Activated CD8-positive, alpha-beta memory T cell treated with anti-CD3 and anti-CD28 coated beads, Interleukin-2, amount 50 U/mL, for 48 hours (primary cell): ENCODE measurements at regions not wholly inside any gene's neighbourhood (a gene's known extent, or its start where the extent isn't known, plus 50 kb on each side); places are given as distances from the start of the nearest gene placed in this dataset.

Experiments used
- DNase-seq: peaks from one replicate; pipeline ENCODE4 v3.0.0-alpha.2; 2020

GRCh38 chr18:56210520-56210919, 427.9 kb downstream of the TXNL1 start:
- no peak for DNase-seq

DNA sequence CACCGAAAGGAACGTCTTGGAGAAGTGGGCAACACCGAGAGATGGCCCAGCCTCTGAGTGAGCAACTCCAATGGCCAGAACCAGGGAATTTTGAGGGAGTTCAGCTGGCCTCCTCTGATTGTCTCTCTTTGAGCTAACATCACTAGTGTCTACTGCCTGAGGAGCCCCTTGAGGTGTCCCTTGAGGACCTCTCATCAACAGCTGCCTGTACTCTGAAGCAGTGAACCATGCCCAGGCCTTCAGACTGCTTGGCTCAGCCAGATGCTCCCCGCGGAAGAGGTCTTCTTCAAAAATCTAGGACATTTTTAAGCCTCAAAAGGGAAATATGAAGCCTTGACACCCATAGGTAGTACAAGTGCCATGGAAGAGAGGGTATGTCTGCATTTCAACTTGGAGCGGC, 430.4 kb downstream of the TXNL1 start:
- no peak for DNase-seq

- no peak for DNase-seq
Measured at GRCh38 chr18:56204052-56204451, 434.3 kb downstream of the TXNL1 start.

GRCh38 chr18:56202678-56203077, 435.7 kb downstream of the TXNL1 start:
- no peak for DNase-seq

DNA sequence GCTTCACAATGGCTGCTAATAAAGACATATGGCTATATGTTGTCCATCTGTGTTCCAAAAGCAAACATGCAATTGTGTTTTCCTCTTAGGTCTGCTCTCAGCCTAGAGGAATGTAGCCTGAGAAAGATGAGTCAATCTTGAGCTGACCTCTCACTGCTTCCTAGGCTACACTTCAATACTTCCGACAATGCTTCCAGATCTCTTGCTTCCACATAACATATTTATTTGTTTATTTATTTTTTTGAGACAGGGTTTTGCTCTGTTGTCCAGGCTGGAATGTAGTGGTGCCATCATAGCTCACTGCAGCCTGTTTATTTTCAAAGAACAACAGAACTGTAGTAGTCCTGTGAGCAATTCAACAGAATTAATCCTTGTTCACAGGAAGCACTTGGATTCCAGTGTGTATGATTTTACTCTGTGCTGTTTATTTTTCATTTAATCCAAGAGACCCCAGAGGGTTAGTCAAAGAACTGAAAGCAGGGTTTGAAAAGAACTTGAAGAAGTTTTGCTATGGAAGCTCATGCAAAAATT, 437.9 kb downstream of the TXNL1 start:
- no peak for DNase-seq

- DNase-seq: no peak
Measured at GRCh38 chr18:56199580-56200330, 438.6 kb downstream of the TXNL1 start.

DNA sequence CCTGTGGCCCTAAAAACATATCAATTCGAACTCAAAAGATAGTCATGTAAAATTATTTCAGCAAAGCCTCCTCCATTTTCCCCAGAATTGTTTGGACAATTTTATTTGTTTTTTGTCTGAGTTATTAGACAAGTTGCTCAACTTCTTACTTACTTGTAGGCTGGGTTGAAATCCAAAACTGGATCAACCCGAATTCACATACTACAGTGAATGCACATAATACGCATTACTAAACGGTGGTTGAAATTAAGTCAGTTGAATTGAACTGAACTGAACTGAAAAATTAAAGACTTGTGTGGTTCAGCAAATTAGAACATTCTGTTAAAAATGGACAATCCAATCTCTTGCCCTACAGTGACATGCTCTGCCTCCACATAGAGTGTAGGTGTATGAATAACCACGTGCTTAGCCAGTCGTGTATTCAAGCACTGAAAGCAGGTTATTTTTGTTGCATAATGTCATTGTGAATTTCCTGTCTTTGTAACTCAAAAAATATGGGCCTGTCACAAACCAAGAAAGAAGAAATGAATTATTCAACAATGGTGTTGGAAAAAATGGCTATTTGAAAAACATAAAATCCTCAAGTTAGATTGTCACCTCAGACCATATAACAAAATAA, 441.0 kb downstream of the TXNL1 start:
- no peak for DNase-seq

DNA sequence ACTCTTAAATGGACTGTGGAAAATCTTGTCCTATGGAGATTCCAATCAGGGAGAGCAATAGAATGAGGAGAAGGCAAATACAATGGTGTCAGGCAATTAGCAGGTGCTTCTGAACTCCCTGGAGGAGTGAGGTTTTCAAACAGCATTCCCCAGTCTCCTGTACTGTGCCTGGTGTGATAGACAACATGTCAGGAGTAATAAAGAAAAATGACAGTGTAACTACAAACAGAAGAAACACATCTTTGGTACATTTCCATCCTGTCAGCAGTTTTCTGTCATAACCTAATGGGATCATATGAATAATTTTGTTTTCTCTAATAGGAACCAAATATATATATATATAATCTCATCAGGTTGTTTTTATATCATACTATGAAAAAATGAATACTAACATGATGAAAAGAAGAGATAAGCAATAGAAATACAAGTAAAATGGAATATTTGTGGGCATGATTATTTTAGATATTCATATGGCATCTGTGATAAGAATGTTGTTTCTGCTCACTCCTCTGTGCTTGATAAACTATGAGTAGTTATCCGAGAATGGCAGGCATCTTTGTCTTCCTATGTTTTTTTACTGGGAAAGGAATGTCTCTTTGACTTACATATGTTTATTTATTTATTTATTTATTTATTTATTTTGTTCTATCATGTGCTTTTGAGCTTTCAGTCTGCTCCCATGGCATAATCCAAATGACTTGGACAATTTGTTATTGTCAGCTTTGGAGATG, 441.7 kb downstream of the TXNL1 start:
- no peak for DNase-seq

DNA sequence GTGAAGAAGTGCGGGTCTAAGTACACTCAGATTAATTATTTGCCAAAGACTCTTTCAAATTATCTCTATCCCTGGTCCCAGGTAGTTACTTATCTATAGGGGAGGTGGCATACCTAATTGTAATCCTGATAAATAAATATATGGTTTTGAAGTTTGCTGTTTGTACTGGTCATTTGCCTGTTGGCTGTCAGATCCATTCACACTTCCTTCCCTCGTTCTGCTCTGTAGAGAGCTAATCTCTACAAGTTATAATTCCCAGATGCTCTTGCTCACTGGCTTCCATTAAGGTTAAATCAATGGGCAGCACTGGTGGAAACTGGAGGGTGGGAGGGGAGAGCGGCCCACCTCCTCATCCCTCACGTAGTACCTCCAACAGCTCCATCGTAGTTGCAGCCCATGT, 447.1 kb downstream of the TXNL1 start:
- DNase-seq: no peak

DNA sequence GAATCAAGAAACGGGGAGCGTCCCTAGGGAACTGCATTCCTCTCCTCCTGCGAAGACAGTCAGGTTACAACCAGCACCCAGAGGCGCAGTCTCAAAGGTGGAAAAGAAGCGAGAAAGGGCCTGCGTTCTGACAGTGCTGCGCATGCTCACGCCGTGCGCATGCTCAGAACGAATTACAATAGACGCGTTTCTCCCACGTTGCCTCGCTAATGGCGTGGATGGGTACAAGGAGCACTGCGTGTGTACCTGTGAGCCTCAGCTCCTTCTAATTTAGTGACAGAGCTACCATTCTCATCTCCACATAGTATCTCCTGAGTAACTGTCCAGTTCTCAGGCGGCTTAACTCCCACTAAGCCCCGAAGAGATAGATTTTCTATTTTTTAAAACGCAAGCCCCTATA, 448.8 kb downstream of the TXNL1 start:
- DNase-seq: no peak

- no peak for DNase-seq
Measured at GRCh38 chr18:56188529-56189275, 449.7 kb downstream of the TXNL1 start.

- DNase-seq: no peak
Measured at GRCh38 chr18:56186319-56186718, 452.1 kb downstream of the TXNL1 start.

DNA sequence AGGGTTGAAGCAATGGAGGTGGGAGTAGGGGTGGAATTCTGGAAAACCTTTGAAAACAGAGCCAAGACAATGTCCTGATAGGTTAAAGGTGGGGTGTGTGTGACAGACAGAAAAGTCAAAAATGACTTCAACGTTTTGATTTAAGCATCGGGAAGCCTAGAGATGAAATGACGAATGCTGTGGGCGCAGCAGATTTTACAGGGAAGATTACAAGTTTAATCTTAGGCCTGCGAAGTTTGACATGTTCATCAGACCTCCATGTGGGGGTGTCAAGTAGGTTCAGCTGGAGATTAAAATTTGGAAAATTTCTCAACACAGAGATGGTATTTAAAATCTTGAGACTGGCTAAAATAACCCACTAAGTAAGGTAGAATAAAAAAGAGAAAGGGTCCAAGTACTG, 453.3 kb downstream of the TXNL1 start:
- no peak for DNase-seq

- no peak for DNase-seq
Measured at GRCh38 chr18:56176751-56177150, 461.6 kb downstream of the TXNL1 start.

GRCh38 chr18:56175330-56176001, 462.9 kb downstream of the TXNL1 start:
- no peak for DNase-seq

- no peak for DNase-seq
Measured at GRCh38 chr18:56173542-56174220, 464.7 kb downstream of the TXNL1 start.

DNA sequence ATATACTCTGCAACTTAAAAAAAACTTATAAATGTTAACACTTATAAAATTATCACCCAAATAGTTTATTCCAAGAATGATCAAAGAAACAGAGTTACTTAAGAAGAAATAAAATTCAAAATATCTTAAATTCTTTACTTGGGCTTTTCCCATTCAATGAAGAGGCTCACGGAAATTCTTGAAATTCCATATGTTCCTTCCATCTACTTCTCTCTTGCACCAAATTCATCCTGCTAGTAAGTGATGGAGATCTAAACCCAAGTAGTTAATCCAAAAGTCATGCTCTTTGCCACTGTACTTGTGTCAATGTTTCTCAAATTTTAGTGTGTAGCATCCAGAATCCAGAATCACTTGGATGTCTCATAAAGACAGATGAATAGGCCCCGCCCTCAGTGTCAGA, 465.9 kb downstream of the TXNL1 start:
- DNase-seq: no peak

DNA sequence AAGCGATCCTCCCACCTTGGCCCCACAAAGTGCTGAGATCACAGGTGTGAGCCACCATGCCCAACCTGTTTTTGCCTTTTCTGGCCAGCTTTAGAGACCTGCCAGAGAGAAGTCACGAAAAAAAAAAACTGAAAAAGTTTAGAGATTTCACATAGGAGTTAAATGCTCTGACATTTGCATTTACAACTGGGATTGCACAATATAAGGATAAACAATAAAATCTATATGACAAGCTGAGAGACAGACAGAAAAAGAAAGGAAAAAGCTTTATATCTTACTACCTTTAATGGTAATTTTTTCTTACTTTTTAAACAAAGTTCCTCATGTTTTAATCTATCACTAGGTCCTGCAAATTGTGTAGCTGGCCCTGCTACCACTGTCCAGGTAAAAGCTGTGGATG, 466.5 kb downstream of the TXNL1 start:
- DNase-seq: no peak

DNA sequence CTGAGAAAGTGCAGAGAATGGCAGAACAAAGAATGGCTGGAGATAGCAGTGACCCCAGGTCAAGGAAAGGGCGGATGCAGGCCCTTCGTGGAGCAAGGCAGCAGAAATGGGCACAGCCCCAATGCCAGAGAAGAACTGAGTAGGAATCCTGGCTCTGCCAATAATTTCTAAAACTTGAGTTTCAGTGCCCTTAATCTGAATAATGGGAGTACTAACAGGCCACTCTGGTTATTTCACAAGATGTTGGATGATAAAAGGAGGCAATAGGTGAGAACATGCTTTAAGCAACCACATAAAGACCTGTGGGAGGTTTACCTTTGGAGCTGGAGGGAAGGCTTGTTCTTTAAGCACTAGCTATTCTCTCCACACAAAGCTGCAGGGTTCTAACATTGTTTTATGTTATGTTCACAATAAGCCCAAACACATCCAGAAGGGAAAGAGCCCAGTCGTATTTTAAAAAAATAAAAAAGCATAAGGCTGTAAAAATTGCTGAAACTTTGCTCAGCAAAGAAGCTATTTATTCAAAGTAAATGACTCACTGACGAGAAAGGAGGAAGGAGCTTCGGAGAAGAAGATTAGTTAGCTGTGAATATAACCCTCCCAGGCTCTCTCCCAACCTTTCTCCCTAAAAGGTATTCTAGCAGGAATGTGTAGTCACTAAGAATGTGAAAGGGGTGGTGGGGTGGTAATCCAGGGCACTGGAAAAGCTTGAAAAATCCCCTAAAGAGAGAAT, 470.2 kb downstream of the TXNL1 start:
- no peak for DNase-seq

GRCh38 chr18:56167366-56167765, 471.0 kb downstream of the TXNL1 start:
- DNase-seq: no peak

- no peak for DNase-seq
Measured at GRCh38 chr18:56166914-56167313, 471.5 kb downstream of the TXNL1 start.
